ENCODE measurements at regions not wholly inside any gene's neighbourhood (a gene's known extent, or its start where the extent isn't known, plus 50 kb on each side); places are given as distances from the start of the nearest gene placed in this dataset.

DNA sequence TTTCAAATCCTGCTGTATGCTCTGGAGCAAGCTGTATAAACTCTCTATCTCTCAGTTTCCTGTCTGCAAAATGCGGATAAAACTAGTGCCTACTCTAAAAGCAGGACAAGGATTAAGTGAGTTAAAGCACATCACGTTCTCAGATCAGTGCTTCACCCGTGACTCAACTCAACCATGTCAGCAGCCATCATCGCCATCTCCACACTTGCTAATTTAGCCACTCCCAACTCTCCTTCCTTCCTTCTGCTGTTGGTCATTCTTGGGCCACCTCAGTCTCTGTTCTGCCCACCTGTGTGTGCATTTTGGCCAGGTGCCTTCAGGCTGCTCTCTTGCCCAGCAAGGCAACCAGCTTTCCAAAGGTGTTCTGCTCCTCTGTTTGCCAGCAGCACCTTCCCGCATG lies 260.0 kb upstream of the CDYL start:
- TF ChIP-seq TAF1 (IDR thresholded peaks at IDR 0.05; ENCODE audit: low read depth) = no peak
- TF ChIP-seq, protein P1, sequence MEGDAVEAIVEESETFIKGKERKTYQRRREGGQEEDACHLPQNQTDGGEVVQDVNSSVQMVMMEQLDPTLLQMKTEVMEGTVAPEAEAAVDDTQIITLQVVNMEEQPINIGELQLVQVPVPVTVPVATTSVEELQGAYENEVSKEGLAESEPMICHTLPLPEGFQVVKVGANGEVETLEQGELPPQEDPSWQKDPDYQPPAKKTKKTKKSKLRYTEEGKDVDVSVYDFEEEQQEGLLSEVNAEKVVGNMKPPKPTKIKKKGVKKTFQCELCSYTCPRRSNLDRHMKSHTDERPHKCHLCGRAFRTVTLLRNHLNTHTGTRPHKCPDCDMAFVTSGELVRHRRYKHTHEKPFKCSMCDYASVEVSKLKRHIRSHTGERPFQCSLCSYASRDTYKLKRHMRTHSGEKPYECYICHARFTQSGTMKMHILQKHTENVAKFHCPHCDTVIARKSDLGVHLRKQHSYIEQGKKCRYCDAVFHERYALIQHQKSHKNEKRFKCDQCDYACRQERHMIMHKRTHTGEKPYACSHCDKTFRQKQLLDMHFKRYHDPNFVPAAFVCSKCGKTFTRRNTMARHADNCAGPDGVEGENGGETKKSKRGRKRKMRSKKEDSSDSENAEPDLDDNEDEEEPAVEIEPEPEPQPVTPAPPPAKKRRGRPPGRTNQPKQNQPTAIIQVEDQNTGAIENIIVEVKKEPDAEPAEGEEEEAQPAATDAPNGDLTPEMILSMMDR (IDR thresholded peaks at IDR 0.05; ENCODE audit: poor library complexity, severe bottlenecking) = no peak
- no peak for TF ChIP-seq EP300 (conservative IDR thresholded peaks at IDR 0.05; ENCODE audit: poor library complexity, severe bottlenecking)
- TF ChIP-seq POLR2AphosphoS5 (IDR thresholded peaks at IDR 0.05) = no peak
- no peak for TF ChIP-seq SMC3 (conservative IDR thresholded peaks at IDR 0.05; ENCODE audit: poor library complexity)
